Panc1 (cell line): ENCODE measurements at regions not wholly inside any gene's neighbourhood (a gene's known extent, or its start where the extent isn't known, plus 50 kb on each side); places are given as distances from the start of the nearest gene placed in this dataset.

ENCODE experiments used
- CTCF ChIP-seq: fragments of 450-650 bp; IDR thresholded peaks from 2 replicates; pipeline ENCODE4 v1.5.1; 2017; ENCODE audit warnings: mild to moderate bottlenecking
- POLR2AphosphoS5 ChIP-seq: IDR thresholded peaks from 2 replicates; pipeline ENCODE4 v1.6.1; 2012; ENCODE audit warnings: mild to moderate bottlenecking, low read depth, low read length, moderate library complexity
- REST ChIP-seq, 2 experiments: IDR thresholded peaks; 2 replicates each; pipeline ENCODE4 v1.6.1; 2011 to 2012; ENCODE audit warnings: low read depth in 2 of 2, control low read depth in 1 of 2, low read length in 1 of 2, mild to moderate bottlenecking in 1 of 2, moderate library complexity in 1 of 2; ENCODE audit not compliant: insufficient read depth in 1 of 2
- SIN3A ChIP-seq: IDR thresholded peaks from 2 replicates; pipeline ENCODE4 v1.6.1; 2012; ENCODE audit warnings: low read depth, mild to moderate bottlenecking, low read length, moderate library complexity, borderline replicate concordance; ENCODE audit not compliant: insufficient read depth

- TF ChIP-seq POLR2AphosphoS5: no peak
- TF ChIP-seq CTCF: no peak
- TF ChIP-seq SIN3A: no peak
- TF ChIP-seq REST (IDR thresholded peaks at IDR 0.05; ENCODE audit: insufficient read depth in 1 of 2, low read depth in 2 of 2, low read length in 1 of 2): no peak
These were observed 1228.9 kb upstream of the MIR17HG start for GRCh38 chr13:90118467-90119071.
